Stimulated activated CD4-positive, alpha-beta T cell treated with anti-CD3 and anti-CD28 coated beads, Interleukin-1b, Interleukin-23, amount 100 ng/mL, for 4 hours (primary cell): ENCODE measurements at regions not wholly inside any gene's neighbourhood (a gene's known extent, or its start where the extent isn't known, plus 50 kb on each side); places are given as distances from the start of the nearest gene placed in this dataset.
A peak's percentile ranks its signal among the peaks of the same experiment; 100 is the strongest.
"Not testable (repeated sequence)": the region's sequence is repeated elsewhere in the genome, so short reads cannot be mapped to it uniquely, and the experiment has no call there.

ENCODE experiments used
- DNase-seq, 2 donors: peaks; one replicate each; pipeline ENCODE4 v3.0.0-alpha.2; 2020; ENCODE audit warnings: low read depth in 2 of 2

GRCh38 chr15:84409357-84409756, 173.8 kb downstream of the GOLGA6L4 start:
- DNase-seq: not testable (repeated sequence)

GRCh38 chr15:84421513-84422181, 179.2 kb upstream of the ZSCAN2 start:
- DNase-seq: not testable (repeated sequence)

DNA sequence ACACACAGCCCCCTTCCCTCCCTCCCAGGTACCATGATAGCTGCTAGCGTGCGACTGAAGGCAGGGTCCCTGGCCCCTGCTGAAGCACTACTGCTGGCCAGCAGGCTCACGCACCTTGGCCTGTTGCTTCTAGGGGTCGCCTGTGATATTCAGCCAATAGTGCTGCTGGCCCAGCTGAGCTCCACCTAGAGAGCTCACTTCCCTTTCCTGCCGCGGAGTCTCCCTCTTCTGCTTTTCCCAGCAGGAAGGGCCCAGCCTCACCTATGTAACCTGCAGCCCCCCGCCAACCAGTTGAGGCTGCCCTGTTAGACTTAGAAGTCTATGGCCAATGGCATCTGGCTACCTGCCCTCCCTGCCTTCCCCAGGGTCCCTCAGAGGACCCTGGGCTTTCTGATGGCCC, 175.5 kb upstream of the ZSCAN2 start:
- not testable (repeated sequence) for DNase-seq

- DNase-seq: not testable (repeated sequence)
Observed at GRCh38 chr15:84473305-84473877, 127.4 kb upstream of the ZSCAN2 start.

- DNase-seq: not testable (repeated sequence)
Observed at GRCh38 chr15:84476364-84477033, 124.3 kb upstream of the ZSCAN2 start.

- DNase-seq: not testable (repeated sequence)
Observed at GRCh38 chr15:84477550-84477949, 123.3 kb upstream of the ZSCAN2 start.

GRCh38 chr15:84480174-84480681, 120.6 kb upstream of the ZSCAN2 start:
- not testable (repeated sequence) for DNase-seq

- DNase-seq: not testable (repeated sequence)
Observed at GRCh38 chr15:84483859-84484258, 117.0 kb upstream of the ZSCAN2 start.

DNA sequence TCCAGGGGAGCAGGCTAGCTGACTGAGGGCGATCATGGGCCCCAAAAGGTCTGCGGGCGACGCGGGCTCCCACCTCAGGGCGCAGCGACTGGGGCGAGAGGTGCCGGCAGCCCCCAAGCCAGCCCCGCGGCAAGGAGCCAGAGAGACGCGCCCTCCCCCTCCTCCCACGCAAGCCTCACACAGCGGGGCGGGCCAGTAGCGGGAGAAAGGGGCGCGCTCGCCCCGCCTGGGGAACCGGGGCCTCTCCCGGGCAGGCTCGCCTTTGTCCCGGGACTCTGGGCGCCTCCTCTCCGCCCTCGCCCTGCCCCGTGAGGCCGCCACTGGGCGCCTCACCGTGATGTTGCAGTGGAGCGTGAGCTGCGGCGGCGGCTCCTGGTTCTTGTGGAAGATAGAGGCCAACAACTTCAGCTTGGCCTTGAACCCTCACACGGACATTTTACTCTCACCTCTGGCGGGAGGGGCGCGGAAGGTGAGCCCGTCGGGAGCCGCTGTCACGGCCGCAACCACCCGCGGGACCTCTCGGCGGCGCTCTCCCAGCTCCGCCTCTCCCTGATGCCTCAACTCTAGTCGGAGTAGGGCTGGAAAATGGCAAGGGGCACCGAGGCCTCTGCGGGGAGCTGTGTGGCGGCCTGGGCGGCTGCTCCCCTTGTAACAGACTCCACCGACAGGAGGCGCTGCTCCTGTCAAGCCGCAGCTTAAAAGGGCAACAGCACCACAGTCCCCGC, 100.5 kb upstream of the ZSCAN2 start:
- DNase-seq: peak; percentile 18 to 35

DNA sequence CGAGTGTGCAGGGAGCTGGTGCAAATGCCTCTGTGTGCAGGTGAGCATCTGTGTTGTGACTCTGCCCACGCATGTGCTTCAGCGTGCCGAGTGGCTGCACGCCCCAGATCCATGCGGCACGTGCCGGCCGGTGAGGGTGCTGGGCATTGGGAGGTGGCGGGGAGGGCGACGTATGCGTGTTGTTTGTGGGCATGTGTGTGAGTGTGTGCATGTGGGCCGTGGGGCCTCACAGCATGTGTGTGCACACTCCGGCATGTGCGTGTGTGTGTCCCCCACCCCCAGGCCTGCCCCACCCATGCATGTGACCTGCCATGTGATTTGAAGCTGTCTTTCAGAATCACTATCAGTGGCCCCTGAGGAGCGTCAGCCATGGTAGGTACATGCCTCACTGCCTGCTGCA, 97.7 kb upstream of the ZSCAN2 start:
- DNase-seq: not testable (repeated sequence)

GRCh38 chr15:84505552-84505951, 95.3 kb upstream of the ZSCAN2 start:
- not testable (repeated sequence) for DNase-seq

GRCh38 chr15:84512324-84512723, 88.5 kb upstream of the ZSCAN2 start:
- not testable (repeated sequence) for DNase-seq

DNA sequence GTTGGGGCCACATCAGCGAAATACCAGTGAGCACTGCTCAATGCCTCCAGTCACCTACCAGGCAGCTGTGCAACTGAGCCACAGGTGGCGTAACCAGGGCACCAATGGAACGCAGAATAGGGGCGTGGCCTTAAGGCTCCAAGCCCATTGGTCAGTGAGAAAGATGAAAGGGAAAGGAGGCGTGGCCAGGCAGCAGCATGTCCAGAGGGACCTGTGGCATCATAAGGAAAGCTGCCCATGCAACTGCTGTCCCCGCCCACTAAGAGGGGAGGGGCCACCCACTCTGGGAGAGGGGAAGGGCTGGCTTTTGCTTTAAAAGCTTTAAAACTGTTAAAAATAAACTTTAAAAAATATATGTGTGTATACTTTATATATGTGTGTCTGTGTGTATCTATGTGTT, 84.0 kb upstream of the ZSCAN2 start:
- DNase-seq: not testable (repeated sequence)

- not testable (repeated sequence) for DNase-seq
Observed at GRCh38 chr15:84525491-84526344, 75.1 kb upstream of the ZSCAN2 start.

DNA sequence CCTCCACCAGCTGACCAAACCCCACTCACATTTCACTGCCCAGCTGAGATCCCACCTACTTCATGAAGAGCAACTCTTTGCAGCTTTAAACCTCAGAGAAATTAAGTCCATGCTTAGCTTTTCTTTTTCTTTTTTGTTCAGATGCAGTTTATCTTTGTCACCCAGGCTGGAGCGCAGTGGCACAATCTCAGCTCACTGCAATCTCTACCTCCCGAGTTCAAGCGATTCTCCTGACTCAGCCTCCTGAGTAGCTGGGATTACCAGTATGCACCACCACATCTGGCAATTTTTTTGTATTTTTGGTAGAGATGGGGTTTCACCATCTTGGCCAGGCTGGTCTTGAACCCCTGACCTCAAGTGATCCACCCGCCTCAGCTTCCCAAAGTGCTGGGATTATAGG, 70.1 kb upstream of the ZSCAN2 start:
- DNase-seq: not testable (repeated sequence)

DNA sequence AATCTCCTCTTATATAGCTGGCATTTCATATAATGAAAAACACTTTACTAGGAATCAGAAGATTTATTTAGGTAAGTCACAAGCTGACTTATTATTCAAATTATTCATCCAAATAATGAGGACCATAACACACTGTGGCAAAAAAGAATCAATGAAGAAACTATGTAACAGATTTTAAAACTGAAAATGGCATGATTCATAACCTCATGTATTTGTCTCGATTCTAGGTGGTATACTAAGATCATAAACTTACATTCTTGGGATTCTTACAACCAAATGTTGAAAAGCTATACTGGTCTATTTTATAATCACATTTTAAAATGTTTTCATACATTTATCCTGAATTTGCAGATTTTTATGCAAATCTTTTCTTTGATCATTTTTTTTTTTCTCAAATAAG, 69.6 kb upstream of the ZSCAN2 start:
- DNase-seq: not testable (repeated sequence)

- DNase-seq: not testable (repeated sequence)
Observed at GRCh38 chr15:84531709-84532367, 69.0 kb upstream of the ZSCAN2 start.

GRCh38 chr15:84533705-84534104, 67.1 kb upstream of the ZSCAN2 start:
- not testable (repeated sequence) for DNase-seq

- not testable (repeated sequence) for DNase-seq
Observed at GRCh38 chr15:84534561-84535235, 66.1 kb upstream of the ZSCAN2 start.

DNA sequence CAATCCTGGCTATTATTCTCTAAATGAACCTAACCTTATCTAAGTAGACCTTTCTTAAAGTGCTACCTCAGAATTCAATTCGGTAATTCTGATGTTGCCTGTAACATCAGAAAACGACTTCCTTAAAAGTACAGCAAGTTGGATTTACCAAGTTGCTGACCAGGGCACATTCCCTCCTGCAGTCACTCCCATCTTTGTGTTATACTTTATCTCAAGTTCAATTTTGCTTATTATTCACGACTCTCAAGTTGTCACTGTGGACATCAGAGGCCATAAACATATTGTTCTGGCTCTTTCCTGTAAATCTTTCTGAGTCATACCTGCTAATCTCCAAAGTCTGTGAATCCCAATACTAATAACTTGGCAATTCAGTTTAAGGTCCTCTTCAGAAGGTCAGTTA, 64.6 kb upstream of the ZSCAN2 start:
- not testable (repeated sequence) for DNase-seq
